T1000 (cell line): ENCODE measurements at regions not wholly inside any gene's neighbourhood (a gene's known extent, or its start where the extent isn't known, plus 50 kb on each side); places are given as distances from the start of the nearest gene placed in this dataset.

Source experiments
- DNase-seq: peaks from one replicate; lab custom pipeline; 2025; ENCODE audit warnings: mixed read lengths; lab: John Stamatoyannopoulos, UW

DNA sequence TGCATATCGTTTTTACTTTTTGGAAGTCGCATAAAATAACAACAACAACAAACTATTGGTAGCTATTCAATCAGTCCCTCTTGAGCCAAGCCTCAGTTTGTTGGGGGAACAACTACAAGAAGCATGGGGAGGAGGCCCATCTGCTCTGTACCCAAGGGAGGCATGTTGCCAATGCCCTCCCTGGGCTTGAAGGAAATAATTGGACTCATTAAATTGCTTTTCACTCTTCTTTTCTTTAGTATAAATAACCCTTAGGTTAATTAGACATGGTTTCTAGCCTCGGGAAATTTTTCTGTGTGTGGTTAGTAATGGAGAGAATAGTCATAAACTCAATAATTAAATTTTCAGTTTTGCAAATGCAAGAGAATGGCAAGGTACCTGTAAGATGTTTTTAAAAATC lies 500.7 kb downstream of the TLE4 start:
- DNase-seq, result no peak

- no peak for DNase-seq
These were observed 498.4 kb downstream of the TLE4 start for GRCh38 chr9:80070071-80070742.

GRCh38 chr9:80066931-80067330 lies 495.2 kb downstream of the TLE4 start:
- DNase-seq, result no peak

DNA sequence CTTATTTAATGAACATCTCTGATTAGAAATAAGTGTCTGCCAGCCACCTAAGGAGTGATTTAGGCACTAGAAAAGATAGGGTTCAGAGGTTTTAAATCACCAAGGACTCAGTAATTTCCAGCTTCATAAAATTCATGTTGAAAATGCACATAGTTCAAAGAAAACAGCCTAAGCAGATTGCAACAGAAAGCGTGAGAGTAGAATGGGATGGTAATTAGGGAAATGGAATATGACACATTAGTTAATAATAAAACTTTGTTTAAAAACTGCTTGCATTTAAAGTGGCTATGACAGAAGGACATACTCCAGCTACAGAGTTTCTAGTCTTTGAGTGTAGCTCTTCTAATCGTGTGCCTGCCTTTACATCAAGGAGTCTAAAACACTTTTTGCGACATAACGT lies 490.8 kb downstream of the TLE4 start:
- no peak for DNase-seq

GRCh38 chr9:80061940-80062339 lies 490.2 kb downstream of the TLE4 start:
- peak; percentile 9 for DNase-seq

DNA sequence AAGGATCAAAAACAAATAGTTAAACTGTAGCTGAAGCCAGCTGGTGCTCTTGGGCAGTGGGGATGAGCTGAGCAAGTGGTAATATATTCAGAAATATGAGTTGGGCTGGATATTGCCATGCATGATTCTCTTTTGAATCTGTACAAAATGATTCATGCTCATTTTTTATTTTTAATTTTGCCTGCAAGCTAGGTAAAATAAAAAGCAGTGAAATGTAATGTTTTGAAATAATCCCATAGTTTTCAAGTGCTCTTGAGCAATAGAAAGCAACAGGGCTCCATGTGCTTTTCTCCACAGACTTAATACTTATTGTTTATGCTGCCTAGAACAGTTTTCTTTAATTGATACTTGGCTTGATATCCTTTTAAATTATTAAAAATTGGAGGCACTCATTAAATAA lies 489.3 kb downstream of the TLE4 start:
- no peak for DNase-seq

DNA sequence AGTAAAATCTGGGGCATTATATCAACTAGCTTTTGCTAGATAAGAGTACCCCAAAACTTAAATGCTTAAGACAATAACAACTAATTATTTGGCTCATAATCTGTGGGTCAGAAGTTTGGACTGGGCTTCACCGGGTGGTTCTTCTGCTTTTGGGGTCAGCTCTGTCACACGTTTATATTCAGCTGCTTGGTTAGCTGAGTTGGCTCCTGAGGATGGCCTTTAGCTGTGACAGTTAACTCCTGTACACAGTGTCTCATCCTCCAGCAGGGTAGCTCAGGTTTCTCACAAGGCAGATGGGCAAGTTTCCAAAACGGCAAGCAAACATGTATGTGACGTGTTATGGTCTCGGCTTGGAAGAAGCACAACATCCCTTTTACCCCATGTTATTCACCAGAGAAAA lies 488.2 kb downstream of the TLE4 start:
- DNase-seq, result no peak

GRCh38 chr9:80059191-80059590 lies 487.4 kb downstream of the TLE4 start:
- DNase-seq, result no peak

- DNase-seq, result no peak
These were observed 481.1 kb downstream of the TLE4 start for GRCh38 chr9:80052830-80053229.

- DNase-seq, result no peak
These were observed 477.5 kb downstream of the TLE4 start for GRCh38 chr9:80049096-80049782.

GRCh38 chr9:80046481-80046880 lies 474.7 kb downstream of the TLE4 start:
- no peak for DNase-seq

GRCh38 chr9:80041821-80042220 lies 470.1 kb downstream of the TLE4 start:
- no peak for DNase-seq

- no peak for DNase-seq
These were observed 468.7 kb downstream of the TLE4 start for GRCh38 chr9:80040457-80040856.

DNA sequence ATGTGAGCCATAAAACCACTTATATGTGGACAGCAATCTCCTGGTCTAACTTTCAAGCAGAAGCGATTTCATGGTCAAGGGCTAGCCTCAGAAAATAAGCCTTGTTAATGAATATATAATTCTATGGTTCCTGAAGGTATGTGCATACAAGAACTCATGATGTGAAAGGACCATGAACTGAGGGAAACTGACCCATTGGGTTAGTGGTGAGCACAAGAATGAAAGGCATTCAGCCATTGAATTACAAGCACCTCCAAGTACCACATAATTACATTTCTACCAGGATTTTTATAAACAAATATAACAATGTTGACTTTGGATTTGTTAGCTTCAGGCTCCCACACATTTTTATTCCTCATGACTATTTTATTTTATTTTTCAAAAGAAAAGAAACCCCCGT lies 459.0 kb downstream of the TLE4 start:
- DNase-seq, result no peak

- DNase-seq, result no peak
These were observed 456.7 kb downstream of the TLE4 start for GRCh38 chr9:80028501-80028900.

GRCh38 chr9:80025796-80026520 lies 454.2 kb downstream of the TLE4 start:
- DNase-seq, result no peak

DNA sequence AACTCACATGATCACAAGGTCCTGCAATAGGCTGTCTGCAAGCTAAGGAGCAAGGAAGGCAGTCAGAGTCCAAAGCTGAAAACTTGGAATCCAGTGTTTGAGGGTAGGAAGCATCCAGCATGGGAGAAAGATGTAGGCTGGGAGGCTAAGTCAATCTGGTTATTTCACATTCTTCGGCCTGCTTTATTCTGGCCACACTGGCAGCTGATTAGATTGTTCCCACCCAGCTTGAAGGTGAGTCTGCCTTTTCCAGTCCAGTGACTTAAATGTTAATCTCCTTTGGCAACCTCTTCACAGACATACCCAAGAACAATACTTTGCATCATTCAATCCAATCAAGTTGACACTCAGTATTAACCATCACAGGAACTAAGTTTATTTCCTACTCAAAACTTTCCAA lies 453.4 kb downstream of the TLE4 start:
- DNase-seq, result no peak

- no peak for DNase-seq
These were observed 448.8 kb downstream of the TLE4 start for GRCh38 chr9:80020530-80020929.

GRCh38 chr9:80020056-80020455 lies 448.3 kb downstream of the TLE4 start:
- DNase-seq, result no peak

- no peak for DNase-seq
These were observed 442.1 kb downstream of the TLE4 start for GRCh38 chr9:80013891-80014290.

DNA sequence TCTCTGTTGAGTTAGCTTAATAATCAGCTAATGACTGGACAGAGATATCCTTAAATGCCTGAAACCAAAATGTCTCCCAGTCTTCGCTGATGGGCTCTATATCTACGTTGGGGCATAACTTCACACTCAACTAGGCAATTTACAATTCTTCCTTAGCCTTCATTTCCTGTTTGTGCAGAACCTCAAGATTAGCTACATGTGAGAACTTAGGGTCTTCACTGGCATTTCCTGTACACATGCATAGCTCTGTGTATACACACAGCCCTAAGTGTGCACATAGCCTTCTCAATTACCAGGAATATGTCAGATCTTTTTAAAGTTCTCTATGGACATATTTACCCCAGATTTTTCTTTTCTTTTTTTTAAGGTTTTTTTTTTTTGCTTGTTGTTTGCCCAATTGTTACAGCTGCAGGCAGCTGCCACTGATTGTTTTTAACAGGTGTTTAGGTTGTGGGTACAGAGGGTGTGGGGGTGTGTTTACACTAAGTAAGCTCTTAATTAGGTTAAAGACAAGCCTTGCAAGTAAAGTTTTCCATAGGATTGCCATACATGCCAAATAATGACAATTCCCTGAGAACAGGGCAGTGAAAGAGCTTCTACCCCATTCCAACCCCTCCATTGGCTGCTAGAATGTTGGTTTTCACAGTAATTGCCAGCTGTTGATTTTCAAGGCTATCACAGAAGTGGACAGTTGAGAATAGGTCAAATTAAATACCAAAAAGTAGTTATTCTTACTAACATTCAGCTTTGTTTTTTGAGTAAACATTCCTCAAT lies 441.0 kb downstream of the TLE4 start:
- no peak for DNase-seq

- no peak for DNase-seq
These were observed 437.4 kb downstream of the TLE4 start for GRCh38 chr9:80009204-80009603.
